ENCODE measurements at regions not wholly inside any gene's neighbourhood (a gene's known extent, or its start where the extent isn't known, plus 50 kb on each side); places are given as distances from the start of the nearest gene placed in this dataset.

DNA sequence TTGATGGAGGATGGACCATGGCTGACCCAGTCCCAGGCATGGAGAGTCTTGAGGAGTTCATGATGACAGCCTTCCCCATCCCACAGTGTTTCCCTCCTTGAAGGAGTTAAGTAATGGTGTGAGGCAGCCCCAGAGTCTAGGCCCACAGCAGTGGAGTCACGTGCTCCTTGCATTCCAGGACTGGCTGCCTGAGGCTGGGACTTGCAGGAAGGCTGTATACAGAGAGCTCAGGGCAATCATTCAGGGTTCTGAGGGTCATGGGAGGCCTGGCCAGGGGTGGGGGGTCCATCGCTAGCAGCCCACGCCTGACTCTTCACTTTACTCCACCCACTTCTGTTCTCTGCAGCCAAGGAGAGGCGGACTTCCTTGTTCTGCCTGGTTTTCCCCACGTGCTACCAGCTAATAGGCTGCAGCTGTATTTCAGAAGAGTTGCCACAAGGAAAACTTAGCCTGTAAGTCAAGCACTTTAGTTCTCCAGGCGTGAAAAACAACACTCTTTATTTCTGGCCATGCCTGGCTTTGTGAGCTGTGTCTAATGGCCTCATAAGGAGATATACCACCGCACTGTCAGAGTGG, 272.5 kb downstream of the DHX35 start:
- DNase-seq, result no peak

DNA sequence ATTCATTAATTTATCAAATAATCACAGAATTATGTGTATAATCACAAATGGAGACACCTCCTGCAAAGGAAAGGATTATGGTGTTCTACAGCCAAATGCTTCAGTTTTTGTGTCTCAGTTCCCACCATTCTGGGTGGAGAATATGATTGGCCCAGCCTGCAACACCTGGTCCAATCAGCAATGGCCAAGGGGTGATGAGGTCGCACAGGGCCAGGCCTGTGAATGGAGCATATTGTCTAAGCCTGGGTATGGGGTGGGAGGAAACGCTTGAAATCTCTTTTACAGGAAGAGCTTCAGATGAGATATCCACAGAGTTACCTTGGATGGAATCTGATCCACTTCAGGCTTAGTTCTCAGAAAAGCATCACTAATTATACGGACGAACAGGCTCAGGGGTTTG, 271.6 kb downstream of the DHX35 start:
- no peak for DNase-seq

DNA sequence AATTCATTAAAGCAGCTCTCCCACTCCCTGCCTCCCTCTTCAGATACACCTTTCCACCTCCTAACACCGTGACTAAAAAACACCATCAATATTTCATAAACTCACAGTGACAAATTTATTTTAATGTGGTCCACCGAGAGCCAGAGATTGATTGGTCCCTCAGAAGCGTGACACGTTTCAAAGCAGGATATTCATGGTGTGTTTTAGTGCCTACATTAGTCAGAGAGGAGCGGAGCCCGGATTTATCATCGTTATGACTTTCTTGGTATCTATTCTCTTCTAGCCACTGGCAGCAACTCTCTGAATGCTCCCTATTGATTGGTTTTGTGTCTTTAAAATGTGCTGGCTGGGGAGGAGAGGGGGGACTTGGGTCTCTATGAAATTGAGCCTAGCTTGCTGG, 265.3 kb downstream of the DHX35 start:
- DNase-seq, result no peak

DNA sequence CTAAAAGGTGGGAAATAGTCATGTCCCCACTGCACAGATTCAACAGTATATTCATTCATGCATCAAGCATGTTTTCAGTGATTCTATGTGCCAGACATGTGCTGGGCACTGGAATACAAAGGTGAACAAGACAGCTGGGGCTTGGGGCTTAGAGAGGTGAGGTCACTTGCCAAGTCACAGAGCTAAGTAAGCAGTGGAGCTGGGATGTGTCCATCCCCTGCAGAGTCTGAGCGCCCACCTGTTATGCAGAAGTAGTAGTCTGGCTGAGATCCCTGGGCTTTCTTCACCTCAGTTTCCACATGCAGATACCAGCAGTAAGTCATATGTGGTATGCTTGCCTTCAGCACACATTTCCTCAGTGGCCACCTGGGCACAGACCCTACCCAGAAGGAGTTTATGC, 263.8 kb downstream of the DHX35 start:
- no peak for DNase-seq

DNA sequence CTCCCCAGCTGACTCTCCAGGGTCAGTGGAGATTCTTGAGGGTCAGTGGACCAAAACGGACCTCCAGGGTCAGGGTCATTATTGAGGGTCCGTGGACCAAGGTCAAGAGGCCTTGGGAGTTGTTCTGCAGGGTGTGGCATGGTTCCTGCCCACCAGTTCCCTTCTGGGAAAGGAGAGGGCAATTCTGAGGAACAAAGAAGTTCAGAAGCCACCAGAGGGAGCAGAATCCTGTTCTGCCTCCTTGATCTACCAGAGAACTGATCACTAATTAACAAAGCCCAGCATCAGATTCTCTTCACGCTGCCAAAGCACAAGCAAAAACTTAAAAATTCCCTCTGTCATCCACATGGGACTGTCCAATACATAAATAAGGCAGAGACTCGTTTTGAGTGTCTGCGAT, 263.4 kb downstream of the DHX35 start:
- no peak for DNase-seq

DNA sequence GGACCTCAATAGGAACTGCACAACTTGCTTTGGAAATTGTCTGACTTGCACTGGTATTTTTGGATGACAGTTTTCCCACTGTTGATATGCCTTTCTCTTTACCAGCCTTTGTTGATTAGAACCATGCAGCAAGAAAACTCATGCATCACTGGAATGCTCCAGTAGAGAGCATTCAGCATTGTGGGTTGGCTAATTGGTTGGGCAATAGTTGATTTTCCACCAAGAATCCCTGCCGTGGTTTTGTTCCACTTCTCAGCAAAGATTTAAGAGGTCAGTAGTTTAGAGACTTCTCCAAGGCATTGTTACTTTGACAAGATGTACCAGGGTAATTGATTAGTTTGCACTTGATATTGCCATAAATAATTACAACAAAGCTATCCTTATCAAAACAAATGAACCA, 260.0 kb downstream of the DHX35 start:
- DNase-seq, result no peak

DNA sequence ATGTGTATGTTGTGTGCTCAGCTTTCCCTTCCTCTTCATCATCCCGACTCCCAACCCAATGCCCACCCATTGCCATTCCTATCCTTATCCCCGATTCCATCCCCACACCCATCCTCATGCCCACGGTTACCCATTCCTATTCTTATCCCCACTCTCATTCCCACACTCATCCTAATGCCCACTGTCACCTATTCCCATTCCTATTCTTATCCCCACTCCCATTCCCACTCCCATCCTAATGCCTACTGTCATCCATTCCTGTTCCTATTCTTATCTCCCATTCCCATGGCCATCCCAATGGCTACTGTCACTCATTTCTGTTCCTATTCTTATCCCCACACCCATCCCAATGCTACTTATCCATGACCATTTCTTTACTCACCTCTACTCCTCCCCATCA, 254.1 kb downstream of the DHX35 start:
- no peak for DNase-seq

DNA sequence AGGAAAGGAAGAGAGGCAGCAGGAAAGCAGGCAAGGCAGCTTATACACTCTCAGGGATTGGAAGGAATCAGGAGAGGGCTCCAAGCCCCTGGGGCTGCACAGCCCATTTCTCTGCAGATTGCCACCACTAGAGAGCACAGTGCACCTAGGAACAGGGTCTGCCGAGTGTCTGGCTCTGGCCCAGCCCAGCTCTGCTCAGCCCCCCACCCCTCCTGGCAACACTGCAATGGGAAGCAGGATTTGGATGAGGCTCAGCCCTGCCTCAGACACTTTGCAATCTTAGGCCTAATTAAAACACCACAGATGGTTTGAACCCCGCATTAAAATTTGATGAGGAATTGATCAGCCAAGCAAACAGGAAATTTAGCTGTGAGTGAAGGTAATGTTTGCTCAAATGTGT, 252.7 kb downstream of the DHX35 start:
- no peak for DNase-seq

DNA sequence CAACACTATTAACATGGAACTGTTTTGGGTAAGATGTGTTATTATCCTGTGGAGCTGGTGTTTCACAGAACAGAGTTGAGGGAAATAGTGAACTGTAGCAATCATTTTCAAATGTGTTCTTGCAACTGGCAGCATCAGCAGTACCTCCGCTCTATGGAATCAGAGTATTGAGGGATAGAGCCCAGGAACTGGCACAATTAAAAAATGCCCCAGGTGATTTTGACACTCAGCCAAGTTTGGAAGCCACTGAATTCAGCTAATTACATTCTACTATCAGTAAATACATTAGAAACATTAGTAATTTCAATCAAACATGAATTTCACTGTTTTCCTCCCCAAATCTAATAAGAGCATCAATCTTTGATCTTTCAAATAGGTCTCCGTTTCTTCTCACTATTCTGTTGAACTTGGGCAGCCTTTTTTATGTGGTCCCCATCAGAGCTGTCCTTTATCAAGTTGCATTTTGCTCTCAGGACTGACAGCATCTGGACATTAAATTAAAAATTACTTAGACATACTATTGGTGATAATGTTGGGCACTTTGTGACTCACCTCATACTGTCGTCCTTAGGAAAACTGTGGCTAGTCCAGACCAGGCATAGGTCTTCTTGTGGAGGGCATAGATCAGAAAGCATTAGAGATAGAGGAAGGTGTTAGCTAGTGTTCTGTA, 251.5 kb downstream of the DHX35 start:
- no peak for DNase-seq

DNA sequence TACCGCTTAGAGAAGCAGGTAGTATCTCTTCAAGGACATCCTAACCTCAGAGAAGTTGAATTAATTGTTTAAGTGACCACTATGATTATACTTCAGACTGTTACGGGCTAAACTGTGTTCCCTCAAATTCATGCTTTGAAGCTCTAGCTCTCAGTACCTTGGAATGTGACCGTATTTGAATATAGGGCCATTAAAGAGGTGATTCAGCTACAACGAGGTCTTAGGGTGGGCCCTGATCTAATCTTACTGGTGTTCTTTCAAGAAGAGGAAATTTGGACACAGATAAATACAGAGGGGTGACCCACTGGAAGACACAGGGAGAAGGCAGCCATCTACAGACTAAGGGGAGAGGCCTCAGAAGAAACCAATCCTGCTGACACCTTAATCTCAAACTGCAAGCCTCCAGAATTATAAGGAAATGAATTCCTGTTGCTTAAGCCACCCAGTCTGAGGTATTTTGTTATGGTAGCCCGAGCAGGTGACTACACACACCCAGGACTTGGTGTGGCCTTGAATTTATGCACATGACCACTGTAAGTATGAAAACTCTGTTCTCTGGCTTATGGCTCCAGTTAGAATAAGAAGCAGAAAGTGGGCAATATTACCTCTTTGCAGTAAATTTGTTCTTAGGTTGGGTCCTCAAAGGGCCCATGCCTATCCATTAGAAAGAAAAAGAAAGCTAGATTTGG, 249.1 kb downstream of the DHX35 start:
- no peak for DNase-seq

DNA sequence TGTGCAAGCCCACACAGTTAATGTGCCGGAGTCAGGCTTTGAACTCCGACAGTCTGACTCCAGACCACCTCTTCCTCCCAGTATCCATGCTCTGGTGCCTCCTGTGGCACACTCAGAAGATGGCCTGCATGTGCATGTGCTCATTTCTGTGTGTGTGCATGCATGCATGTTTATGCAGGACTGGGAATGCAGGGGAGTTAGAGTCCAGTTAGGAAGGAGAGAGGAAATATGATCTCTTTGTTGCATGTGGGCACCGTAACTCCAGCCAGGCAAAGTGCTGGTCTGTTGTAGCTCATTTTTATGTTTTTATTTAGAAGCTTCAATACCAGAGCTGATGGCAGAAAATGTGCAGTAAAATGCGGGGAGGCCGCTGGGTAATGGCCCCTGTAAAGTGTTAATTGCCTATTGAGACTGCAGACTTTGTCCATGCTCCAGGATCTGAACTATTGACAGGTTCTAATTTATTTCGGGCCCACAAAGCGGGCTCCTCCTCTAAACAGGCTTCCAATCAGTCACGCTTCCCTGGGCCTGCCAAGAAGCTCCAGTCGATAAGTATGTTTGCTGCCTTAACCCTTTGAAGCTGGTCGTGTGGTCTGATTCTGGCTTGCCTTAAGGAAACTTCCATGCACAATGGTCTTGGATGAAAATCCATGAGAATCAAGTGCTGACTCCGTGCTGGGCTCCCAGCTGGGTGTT, 248.3 kb downstream of the DHX35 start:
- DNase-seq, result no peak

DNA sequence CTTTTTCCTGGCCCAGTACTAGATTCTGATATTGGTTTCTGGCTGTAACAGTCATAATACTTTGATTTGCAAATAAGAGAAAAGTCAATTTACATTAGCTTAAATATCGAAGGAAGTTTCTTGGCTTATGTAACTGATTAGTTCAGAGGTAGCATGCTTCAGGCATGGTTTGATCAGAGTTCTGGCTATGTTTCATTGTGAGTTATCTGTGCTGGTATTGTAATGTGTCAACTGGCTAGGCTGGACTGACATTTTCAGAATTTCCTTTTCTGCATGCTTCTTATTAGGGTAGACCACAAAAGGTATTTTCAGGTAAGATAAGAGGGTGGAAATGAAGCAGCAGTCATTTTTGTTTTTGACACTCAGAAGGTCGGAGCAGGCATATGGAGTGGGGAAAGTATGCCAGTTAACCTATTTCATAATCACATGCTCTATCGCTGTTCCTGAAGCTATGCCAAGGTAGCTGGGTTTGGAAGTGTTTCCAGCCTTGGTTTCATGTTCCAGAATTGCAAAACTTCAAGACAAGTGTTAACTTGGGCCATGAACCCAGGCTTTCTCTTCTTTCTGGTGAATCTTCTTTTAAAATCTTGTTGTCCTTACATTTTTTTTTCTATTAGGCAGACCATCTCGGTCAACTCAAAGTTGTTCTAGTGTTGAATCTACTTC, 244.9 kb downstream of the DHX35 start:
- DNase-seq, result no peak

DNA sequence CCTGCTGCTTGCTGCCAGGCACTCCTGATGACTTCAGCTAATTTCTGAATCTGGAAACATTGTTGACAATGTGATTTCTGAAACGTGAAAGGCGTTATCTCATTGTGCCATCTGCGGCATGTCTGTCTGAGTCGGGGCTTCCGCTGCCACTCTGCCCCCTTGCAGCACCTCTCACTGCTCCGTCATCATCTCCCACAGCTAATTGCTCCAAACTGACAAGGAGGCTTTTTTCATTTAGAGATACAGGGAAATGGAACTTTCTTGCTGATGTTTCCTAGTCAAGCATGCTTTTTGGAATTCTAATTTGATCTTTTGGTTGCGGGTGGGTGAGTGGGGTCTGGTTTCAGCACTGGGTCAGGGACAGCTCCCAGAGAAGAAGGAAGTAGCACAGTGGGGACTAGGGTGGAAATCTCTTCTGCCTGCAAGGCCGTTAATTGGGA, 233.5 kb downstream of the DHX35 start:
- no peak for DNase-seq

DNA sequence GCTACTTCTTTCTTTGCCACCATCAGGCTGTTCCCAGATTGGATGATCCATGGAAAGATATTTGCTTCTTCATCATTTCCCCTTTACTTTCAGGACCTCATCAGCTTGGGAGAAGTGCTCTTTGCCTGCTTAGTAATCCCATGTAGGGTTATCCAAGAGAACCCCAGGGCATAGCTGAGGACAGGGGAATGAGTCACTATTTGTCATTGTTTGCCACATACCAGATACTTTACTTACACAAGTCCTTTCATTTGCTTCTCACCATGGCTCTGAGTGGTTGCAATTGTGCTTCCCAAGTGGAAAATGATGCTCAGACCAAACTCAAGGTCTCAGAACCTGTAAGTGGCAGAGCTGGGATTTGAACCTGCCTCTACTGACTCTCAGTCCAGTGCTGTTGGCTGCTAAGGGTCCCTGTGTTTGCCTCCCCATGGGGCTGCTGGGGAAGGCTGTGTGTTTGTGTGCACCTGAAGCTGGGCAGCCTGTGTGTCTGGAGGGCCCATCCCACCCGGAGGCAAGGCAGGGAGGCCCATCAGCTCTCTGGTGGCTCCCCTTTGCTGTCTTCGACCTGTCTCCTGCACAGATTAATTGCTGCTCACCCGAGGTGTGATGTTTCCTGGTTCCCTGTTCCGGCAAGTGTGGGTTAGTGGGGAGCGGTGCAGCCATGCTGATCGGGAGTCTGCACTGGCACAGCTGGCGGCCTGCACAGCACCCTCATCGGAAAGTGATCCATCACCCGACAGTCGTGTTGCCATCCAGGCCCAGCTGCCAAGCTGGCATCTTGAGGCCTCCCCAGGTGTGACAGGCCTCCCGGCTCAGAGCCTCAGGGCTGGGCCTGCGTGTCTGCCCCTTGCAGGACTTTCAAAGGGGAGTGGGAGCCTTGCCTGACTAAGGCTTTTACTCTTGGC, 228.8 kb downstream of the DHX35 start:
- no peak for DNase-seq

DNA sequence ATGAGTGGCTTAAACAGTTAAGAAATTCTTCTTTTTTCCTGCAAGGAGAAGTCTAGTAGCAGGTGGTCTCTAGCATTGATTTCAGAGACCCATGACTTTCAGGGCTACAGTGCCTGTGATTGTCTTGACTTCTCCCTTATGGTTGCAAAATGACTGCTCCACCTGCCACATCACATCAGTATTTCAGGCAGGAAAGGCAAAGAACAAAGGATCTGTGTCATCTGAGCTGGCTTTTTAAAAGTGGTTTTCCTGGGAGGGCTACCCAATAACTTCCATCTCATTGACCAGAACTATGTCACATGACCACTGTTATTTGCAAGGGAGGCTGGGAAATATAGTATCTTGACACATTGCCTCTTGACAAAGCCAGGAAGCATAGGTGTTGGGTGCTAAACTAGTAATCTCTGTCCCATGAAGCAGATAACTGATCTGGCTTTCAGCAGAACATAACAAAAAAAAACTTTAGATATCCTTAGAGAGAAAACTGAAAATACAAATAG, 226.2 kb downstream of the DHX35 start:
- no peak for DNase-seq

DNA sequence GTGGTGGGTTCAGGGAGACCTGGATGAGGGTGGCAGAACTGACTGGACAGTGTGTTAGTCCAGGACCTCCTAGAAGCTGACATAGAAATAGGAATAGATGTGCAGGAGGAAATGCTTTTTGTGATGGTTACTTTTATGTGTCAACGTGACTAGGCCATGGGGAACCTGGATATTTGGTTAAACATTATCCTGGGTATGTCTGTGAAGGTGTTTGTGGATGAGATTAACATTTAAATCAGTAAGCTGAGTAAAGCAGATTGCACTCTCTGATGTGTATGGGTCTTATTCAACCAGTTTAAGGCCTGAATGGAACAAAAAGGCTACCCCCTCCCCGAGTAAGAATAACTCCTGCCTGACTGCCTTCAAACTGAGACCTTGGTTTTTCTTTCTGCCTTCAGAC, 219.3 kb downstream of the DHX35 start:
- DNase-seq, result no peak

DNA sequence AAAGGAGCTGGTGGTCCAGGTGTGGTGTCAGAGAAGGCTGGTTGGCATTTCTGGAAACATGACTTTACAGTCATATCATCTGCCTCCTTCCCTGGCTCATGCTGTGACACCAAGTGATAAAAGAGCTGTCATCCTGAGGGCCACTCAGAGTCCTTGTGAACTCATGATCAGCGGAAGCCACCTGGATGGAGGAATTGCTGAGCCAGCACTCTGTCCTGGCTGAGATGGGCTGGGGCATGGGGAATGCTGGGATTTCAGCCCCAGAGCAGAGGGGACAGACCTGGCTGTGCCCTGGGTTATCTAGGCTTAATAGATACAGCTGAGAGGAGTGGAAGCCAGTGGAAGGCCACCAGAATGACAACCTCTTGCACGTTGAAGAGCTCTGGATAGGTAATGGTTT, 214.3 kb downstream of the DHX35 start:
- DNase-seq, result no peak

DNA sequence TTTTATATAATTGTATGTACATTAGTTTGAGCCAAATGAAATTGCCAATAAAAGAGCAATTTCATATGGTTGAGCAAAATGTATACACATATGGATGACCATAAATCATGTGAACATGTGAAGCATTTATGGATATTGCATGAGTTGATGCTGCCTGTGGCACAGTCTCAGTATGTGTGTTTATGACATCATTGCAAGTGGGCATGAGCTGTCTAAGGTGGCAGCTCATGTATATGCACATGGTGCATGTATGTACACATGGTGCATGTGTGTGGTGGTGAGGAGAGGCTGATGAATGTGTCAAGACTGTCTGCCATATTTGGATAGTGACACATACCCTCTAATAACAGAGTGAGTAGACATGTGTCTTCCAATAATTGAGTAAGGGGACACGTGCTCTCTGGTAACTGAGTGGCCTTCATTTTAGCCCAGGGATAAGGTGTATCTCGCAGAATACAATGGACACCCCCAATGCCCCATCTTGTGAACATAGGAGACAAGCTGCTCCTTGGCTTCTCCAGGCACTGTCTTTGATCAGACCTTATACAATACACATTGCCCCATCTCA, 208.8 kb downstream of the DHX35 start:
- no peak for DNase-seq

DNA sequence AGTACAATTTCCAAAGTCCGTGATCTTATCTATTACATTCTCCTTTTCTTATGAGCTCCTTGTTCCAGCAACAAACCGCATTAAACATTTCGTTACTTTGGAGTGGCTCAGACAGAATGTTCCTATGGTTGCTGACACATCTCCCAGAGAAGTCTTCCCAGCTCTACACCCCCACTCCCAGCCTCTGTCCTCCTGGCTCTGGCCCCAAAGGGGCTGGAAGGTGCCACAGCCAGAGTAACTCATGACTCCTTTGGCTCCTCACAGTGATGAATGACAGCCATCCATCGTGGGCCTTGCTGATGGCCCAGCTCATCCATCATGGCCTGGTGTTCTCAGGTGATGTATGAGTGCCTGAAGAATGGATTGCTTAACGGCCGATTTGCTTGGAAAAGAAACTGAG, 203.0 kb downstream of the DHX35 start:
- DNase-seq, result no peak

DNA sequence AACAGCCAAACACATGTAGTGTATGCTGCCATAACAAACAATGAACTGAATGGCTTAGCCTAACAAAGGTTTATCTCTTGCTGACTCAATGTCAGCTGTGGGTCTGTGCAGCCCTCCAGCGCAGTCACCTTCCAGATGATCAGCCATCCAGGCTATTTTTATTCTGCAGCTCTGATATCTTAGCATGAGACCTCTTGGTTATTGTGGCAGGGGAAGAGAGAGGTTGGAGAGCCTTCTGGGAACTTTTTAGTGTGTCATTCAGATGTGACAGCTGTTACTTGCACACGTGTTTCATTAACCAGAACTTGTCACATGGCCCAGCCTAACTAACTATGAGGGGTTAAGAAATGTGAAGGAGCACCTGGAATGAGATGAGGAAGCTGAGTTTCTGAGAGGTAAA, 202.5 kb downstream of the DHX35 start:
- DNase-seq, result no peak

DNA sequence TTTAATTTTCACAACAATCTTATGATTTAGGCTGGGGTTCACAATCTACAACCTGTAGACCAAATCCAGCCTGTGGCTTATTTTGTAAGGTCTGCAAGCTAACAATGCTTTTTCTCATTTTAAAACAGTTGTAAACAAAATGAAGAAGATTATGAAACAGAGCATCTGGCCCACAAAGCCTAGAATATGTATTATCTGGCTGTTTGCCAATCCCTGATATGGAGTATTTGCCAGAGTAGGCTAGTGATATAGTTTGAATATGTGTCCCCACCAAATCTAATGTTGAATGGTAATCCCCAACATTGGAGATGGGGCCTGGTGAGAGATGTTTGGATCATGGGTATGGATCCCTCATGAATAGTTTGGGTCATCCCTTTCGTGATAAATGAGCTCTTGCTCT, 201.8 kb downstream of the DHX35 start:
- DNase-seq, result no peak

DNA sequence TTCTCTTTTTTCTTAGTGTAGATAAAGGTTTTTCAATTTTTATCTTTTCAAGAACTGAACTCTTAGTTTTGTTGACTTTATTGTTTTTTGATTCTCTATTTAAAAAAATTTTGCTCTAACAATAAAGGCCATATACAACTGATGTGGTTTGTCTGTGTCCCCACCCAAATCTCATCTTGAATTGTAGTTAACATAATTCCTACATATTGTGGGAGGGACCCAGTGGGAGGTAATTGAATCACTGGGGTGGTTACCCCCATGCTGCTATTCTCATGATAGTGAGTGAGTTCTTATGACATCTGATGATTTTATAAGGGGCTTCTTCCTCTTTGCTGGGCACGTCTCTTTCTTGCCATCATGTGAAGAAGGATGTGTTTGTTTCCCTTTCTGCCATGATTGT, 199.8 kb downstream of the DHX35 start:
- DNase-seq, result no peak

Measured in NCI-H2081 (cell line).